ENCODE measurements at regions not wholly inside any gene's neighbourhood (a gene's known extent, or its start where the extent isn't known, plus 50 kb on each side); places are given as distances from the start of the nearest gene placed in this dataset.
"Not testable (repeated sequence)": the region's sequence is repeated elsewhere in the genome, so short reads cannot be mapped to it uniquely, and the experiment has no call there.

DNA sequence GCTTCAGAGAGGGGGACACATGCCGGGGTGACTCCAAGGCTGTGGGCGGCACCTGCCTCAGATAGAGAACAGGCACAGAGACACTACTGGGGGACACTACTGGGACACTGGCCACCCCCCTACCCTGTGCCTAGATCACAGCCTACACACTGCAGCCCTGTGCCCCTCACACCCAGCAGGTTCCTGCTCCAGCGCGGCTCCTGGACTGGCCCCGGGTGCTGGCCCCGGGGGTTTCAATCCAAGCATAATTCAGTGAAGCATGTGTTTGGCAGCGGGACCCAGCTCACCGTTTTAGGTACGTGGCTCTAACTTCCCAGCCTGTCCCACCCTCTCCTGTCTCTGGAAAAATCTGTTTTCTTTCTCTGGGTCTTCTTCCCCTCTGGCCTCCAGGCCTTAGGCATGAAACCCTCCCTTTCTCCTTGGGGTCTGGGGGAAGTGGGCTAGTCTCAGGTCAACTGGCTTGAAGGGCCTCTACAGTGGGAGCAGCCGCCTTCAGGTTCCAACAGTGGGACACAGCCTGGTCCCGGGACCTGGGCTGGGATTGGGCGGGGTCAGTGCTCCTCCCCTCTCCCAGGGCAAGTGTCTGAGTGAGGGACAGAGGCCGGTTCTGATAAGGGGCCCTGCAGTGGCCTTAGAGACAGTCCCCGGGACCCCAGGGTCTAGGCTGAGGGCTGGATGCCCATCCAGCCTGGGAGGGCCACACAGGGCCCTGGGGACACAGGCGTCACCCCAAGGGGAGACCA lies 98.8 kb downstream of the CRYBB2 start:
- Histone ChIP-seq H3K4me3 (ENCODE audit: low read depth, low read length) (no peak overlapping the region), H3K27ac (no peak overlapping the region), H3K27me3 (ENCODE audit: insufficient read depth, low read depth, severe bottlenecking) (no peaks in the 10 kb centered on the region), H3K36me3 (no peaks in the 10 kb centered on the region), H3K9me3 (ENCODE audit: severe bottlenecking) (no peaks in the 10 kb centered on the region)
- no peak for DNase-seq
- TF ChIP-seq, protein P1, sequence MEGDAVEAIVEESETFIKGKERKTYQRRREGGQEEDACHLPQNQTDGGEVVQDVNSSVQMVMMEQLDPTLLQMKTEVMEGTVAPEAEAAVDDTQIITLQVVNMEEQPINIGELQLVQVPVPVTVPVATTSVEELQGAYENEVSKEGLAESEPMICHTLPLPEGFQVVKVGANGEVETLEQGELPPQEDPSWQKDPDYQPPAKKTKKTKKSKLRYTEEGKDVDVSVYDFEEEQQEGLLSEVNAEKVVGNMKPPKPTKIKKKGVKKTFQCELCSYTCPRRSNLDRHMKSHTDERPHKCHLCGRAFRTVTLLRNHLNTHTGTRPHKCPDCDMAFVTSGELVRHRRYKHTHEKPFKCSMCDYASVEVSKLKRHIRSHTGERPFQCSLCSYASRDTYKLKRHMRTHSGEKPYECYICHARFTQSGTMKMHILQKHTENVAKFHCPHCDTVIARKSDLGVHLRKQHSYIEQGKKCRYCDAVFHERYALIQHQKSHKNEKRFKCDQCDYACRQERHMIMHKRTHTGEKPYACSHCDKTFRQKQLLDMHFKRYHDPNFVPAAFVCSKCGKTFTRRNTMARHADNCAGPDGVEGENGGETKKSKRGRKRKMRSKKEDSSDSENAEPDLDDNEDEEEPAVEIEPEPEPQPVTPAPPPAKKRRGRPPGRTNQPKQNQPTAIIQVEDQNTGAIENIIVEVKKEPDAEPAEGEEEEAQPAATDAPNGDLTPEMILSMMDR (IDR thresholded peaks at IDR 0.05; ENCODE audit: low read depth, low read length) = no peak

DNA sequence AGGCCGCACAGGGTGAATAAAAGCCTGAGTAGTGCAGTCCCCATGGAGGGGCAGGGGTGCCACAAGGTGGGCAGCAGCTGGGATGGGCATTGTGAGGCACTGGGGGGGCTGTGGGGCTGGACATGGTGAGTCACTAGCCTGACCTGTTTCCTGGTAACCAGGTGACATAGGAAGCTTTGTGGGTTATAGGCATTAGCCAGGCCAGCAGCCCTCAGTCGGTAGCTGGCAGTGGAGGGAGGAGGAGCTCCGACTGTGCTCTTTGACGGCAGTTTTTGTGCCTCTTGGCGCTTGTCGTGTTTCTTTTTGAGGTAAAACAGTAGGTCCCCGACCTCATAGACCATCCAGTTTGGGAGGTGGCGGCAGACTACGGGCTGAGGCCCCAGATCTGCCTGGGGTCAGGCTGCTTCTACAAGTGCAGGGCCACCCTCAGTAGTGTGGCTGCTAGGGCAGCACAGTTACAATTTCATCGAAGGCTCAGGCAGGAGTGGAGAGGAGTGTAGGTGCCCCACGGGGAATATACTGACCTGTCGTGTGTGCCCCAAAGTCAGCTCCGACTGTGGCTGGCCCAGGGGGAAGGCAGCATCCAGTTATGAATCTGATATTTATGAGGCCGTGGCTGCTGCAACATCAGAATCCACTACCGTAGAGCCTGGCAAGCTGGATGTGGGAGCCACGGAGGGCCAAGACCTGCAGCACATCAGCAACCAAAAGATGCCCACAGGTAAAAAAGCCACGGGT lies 107.7 kb downstream of the CRYBB2 start:
- Histone ChIP-seq H3K36me3 (no peaks in the 10 kb centered on the region), H3K27me3 (ENCODE audit: insufficient read depth, low read depth, severe bottlenecking) (no peaks in the 10 kb centered on the region), H3K9me3 (ENCODE audit: severe bottlenecking) (no peaks in the 10 kb centered on the region), H3K27ac (no peak overlapping the region), H3K4me3 (ENCODE audit: low read depth, low read length) (no peak overlapping the region)
- TF ChIP-seq, protein P1 (IDR thresholded peaks at IDR 0.05; ENCODE audit: low read depth, low read length) = no peak
- no peak for DNase-seq

DNA sequence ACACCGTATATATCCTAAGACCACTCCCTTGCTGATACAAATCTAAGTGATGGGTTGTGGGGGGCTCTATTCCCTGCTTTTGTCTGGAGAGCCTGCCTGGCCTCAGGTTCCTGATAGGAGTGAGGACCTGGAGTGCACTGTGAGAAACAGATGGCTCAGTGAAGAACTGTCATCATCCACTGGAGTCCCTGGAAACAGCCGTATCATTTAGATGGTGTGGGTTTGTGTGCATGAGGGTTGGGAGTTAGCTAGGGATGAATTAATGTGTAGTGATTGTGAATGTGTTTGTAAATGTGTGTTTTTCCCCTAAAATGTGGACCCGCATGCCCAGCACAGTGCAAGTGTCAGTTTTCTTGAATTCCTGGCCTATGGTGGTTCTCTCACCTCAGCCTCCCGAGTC lies 111.6 kb downstream of the CRYBB2 start:
- Histone ChIP-seq H3K36me3 (no peaks in the 10 kb centered on the region), H3K27ac (no peak overlapping the region), H3K4me3 (ENCODE audit: low read depth, low read length) (no peak overlapping the region), H3K27me3 (ENCODE audit: insufficient read depth, low read depth, severe bottlenecking) (no peaks in the 10 kb centered on the region), H3K9me3 (ENCODE audit: severe bottlenecking) (no peaks in the 10 kb centered on the region)
- no peak for DNase-seq
- TF ChIP-seq, protein P1 (IDR thresholded peaks at IDR 0.05; ENCODE audit: low read depth, low read length) = no peak

DNA sequence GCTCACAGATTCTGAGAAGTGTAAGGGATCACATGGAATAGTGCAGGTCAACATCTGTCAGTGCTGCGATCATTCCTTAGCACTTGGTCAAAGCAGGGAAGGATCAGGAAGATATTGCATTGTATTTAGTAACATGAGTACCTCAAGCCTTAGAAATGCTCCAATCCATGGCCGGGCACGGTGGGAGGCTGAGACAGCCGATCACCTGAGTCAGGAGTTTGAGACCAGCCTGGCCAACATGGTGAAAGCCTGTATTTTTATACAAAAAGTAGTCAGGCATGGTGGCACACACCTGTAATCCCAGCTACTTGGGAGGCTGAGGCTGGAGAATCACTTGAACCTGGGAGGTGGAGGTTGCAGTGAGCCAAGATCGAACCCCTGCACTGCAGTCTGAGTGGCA lies 112.5 kb downstream of the CRYBB2 start:
- H3K9me3 ChIP-seq (ENCODE audit: severe bottlenecking); H3K36me3 ChIP-seq; H3K4me3 ChIP-seq (ENCODE audit: low read depth, low read length); DNase-seq; H3K27me3 ChIP-seq (ENCODE audit: insufficient read depth, low read depth, severe bottlenecking); H3K27ac ChIP-seq: not testable (repeated sequence)

DNA sequence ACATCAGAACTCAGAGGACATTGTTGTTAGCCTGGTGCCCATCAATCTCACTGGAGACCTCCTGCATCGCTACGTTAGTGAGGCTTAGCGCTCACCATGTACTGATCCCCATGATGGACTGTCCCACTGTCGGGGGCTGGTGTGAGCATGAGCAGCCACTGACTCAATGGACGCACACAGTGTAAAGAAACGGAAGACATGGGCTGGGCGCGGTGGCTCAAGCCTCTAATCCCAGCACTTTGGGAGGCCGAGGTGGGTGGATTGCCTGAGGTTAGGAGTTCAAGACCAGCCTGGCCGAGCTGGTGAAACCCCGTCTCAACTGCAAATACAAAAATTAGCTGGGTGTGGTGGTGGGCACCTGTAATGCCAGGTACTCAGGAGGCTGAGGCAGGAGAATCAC lies 112.9 kb downstream of the CRYBB2 start:
- Histone ChIP-seq H3K4me3 (ENCODE audit: low read depth, low read length) (no peak overlapping the region), H3K9me3 (ENCODE audit: severe bottlenecking) (no peaks in the 10 kb centered on the region), H3K36me3 (no peaks in the 10 kb centered on the region), H3K27ac (no peak overlapping the region), H3K27me3 (ENCODE audit: insufficient read depth, low read depth, severe bottlenecking) (no peaks in the 10 kb centered on the region)
- TF ChIP-seq, protein P1 (IDR thresholded peaks at IDR 0.05; ENCODE audit: low read depth, low read length) = no peak
- no peak for DNase-seq

DNA sequence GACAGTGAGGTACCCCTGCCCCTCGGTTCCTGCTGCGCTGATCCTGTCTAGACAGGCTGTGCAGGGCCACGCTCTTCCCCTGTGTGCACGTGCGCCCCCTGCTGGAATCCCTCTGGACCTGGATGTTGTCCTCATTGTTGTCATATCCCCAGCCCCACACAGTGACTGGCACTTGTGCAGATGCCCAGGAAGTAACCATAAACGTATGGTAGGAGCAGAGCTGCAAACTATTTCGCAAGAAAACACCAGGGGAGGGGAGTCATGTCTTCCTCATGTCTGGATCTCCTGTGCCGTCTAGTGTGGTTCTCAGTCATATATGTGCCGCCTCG lies 114.7 kb downstream of the CRYBB2 start:
- no peak overlapping the region for H3K27ac ChIP-seq
- no peaks in the 10 kb centered on the region for H3K9me3 ChIP-seq (ENCODE audit: severe bottlenecking)
- TF ChIP-seq, protein P1 (IDR thresholded peaks at IDR 0.05; ENCODE audit: low read depth, low read length) = peak; percentile 96
- H3K4me3 ChIP-seq (ENCODE audit: low read depth, low read length) = no peak overlapping the region
- peak; percentile 93 for DNase-seq
- H3K27me3 ChIP-seq (ENCODE audit: insufficient read depth, low read depth, severe bottlenecking) = no peaks in the 10 kb centered on the region
- H3K36me3 ChIP-seq = no peaks in the 10 kb centered on the region

- H3K9me3 ChIP-seq (ENCODE audit: severe bottlenecking); H3K36me3 ChIP-seq; H3K4me3 ChIP-seq (ENCODE audit: low read depth, low read length); DNase-seq; H3K27me3 ChIP-seq (ENCODE audit: insufficient read depth, low read depth, severe bottlenecking); H3K27ac ChIP-seq: not testable (repeated sequence)
These were observed 115.2 kb downstream of the CRYBB2 start for GRCh38 chr22:25334631-25335030.

DNA sequence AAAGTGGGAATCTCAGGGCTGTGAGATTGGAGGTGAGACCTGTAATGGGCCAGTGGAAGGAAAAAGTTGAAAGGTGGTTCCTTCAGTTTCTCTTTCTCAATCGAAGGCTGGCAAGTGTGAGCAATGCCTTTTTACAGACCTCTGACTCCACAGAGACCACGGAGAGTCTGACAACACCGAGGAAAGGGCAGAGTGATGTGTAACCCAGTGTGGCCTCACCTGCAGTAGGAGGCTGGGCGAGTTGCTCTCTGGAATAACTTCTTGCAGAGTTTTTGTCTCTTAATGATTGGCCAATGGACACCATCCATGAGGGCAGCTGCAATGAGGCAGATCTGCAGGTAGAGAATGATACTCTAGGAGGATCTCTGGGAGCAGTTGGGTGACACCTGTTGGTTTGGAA lies 115.8 kb downstream of the CRYBB2 start:
- H3K9me3 ChIP-seq (ENCODE audit: severe bottlenecking); H3K4me3 ChIP-seq (ENCODE audit: low read depth, low read length); H3K27ac ChIP-seq; H3K36me3 ChIP-seq; H3K27me3 ChIP-seq (ENCODE audit: insufficient read depth, low read depth, severe bottlenecking); DNase-seq: not testable (repeated sequence)

DNA sequence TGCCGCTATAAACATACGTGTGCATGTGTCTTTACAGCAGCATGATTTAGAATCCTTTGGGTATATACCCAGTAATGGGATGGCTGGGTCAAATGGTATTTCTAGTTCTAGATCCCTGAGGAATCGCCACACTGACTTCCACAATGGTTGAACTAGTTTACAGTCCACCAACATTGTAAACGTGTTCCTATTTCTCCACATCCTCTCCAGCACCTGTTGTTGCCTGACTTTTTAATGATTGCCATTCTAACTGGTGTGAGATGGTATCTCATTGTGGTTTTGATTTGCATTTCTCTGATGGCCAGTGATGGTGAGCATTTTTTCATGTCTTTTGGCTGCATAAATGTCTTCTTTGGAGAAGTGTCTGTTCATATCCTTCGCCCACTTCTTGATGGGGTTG lies 121.1 kb downstream of the CRYBB2 start:
- peaks cover 16% of the 10 kb centered on the region for H3K9me3 ChIP-seq (ENCODE audit: severe bottlenecking)
- H3K27ac ChIP-seq; H3K4me3 ChIP-seq (ENCODE audit: low read depth, low read length); H3K36me3 ChIP-seq; H3K27me3 ChIP-seq (ENCODE audit: insufficient read depth, low read depth, severe bottlenecking); DNase-seq: not testable (repeated sequence)
